HepG2 (cell line): ENCODE measurements at regions not wholly inside any gene's neighbourhood (a gene's known extent, or its start where the extent isn't known, plus 50 kb on each side); places are given as distances from the start of the nearest gene placed in this dataset.

Experiments
- FOXM1 ChIP-seq: sonication (generic); formaldehyde crosslinking; IDR thresholded peaks from 2 replicates; pipeline ENCODE4 v1.5.0; 2020; ENCODE audit warnings: missing genetic modification reagents
- MAZ ChIP-seq, 2 experiments: sonication (generic) in 1 of 2; formaldehyde crosslinking in 1 of 2; IDR thresholded peaks; 2 replicates each; pipeline versions ENCODE4 v1.5.0 to v1.6.1; 2012 to 2020; ENCODE audit warnings: low read depth in 2 of 2, mild to moderate bottlenecking in 2 of 2, borderline replicate concordance in 1 of 2, improper control_type of control experiment in 1 of 2, low read length in 1 of 2, missing genetic modification reagents in 1 of 2, moderate library complexity in 1 of 2
- MIXL1 ChIP-seq: IDR thresholded peaks from 2 replicates; pipeline ENCODE4 v1.6.1; 2016
- MLLT10 ChIP-seq: sonication (generic); formaldehyde crosslinking; IDR thresholded peaks from 2 replicates; pipeline ENCODE4 v1.4.0; 2020; ENCODE audit warnings: missing genetic modification reagents
- NONO ChIP-seq, 2 experiments: fragments of 450-650 bp in 1 of 2; sonication (generic) in 1 of 2; formaldehyde crosslinking in 1 of 2; IDR thresholded peaks in 1 of 2; conservative IDR thresholded peaks in 1 of 2; 2 replicates each; pipeline versions ENCODE4 v1.6.1 to v1.8.0; 2017 to 2022; ENCODE audit warnings: mild to moderate bottlenecking in 1 of 2, missing genetic modification reagents in 1 of 2, moderate library complexity in 1 of 2
- RARG ChIP-seq: sonication (generic); formaldehyde crosslinking; IDR thresholded peaks from 2 replicates; pipeline ENCODE4 v1.4.0; 2020; ENCODE audit warnings: low read depth, mild to moderate bottlenecking, missing genetic modification reagents
- RFXANK ChIP-seq: IDR thresholded peaks from 2 replicates; pipeline ENCODE4 v1.6.1; 2016
- SALL1 ChIP-seq: sonication (generic); formaldehyde crosslinking; IDR thresholded peaks from 2 replicates; pipeline ENCODE4 v1.8.0; 2022; ENCODE audit warnings: mild to moderate bottlenecking, missing genetic modification reagents
- XBP1 ChIP-seq: sonication (generic); formaldehyde crosslinking; IDR thresholded peaks from 2 replicates; pipeline ENCODE4 v1.5.0; 2020; ENCODE audit warnings: missing genetic modification reagents
- ZNF570 ChIP-seq: sonication (generic); formaldehyde crosslinking; IDR thresholded peaks from 2 replicates; pipeline ENCODE4 v1.4.0; 2020; ENCODE audit warnings: mild to moderate bottlenecking, missing genetic modification reagents, borderline replicate concordance
- ZNF772 ChIP-seq: sonication (generic); formaldehyde crosslinking; IDR thresholded peaks from 2 replicates; pipeline ENCODE4 v1.5.0; 2020; ENCODE audit warnings: mild to moderate bottlenecking, missing genetic modification reagents
- TF ChIP-seq, protein P1 (sequence below): IDR thresholded peaks from 2 replicates; pipeline ENCODE4 v1.6.1; 2016; ENCODE audit warnings: low read depth, borderline replicate concordance
- TF ChIP-seq, protein P2 (sequence below): sonication (generic); formaldehyde crosslinking; IDR thresholded peaks from 2 replicates; pipeline ENCODE4 v1.5.0; 2020; ENCODE audit warnings: mild to moderate bottlenecking, missing genetic modification reagents, borderline replicate concordance
- TF ChIP-seq, protein P3 (sequence below): sonication (generic); formaldehyde crosslinking; IDR thresholded peaks from 2 replicates; pipeline ENCODE4 v1.4.0; 2020; ENCODE audit warnings: mild to moderate bottlenecking, missing genetic modification reagents

DNA sequence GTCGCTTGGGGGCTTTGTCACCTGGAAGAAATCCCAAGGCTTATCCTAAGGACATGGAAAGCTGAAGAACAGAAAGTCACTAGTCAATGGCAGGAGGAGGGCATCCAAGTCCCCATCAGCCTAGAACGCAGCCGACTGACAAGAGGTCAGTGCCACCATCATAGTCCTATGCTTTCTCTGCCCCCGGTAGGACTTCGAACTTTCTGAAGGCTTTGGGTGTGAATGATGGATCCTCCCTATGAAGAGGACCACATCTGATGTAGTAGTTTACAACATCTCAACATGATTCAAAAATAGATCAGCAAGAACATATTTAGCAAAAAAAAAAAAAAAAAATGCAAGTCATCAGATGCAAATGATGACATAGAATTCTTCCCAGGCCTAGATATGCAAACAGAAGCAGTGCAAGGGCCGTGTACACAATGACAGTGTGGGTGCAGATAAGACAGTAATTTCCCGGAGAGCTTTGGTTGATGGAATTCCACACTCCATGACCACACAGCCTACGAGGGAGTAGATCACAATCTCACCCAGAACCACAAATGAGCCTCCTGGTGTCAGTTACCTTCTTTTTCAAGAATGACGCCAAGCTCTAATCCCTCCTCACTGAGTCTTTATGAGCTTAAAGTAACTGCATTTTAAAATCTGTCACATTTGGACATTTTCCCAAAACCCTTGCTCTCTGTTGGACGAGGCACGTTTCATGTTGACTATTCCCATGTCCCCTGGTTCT, 88.2 kb downstream of the PSMG1 start (continued):
- TF ChIP-seq, protein P1, sequence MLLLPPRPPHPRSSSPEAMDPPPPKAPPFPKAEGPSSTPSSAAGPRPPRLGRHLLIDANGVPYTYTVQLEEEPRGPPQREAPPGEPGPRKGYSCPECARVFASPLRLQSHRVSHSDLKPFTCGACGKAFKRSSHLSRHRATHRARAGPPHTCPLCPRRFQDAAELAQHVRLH (CRISPR knock-in tag) = no peak
- TF ChIP-seq ZNF772 (CRISPR knock-in tag) (no peak), NONO (IDR thresholded peaks at IDR 0.05) (no peak), NONO (CRISPR knock-in tag; conservative IDR thresholded peaks at IDR 0.05) (no peak; the same call in 1 of the 2 replicates), RFXANK (CRISPR knock-in tag) (no peak), RARG (CRISPR knock-in tag) (no peak), SALL1 (CRISPR knock-in tag) (peak; percentile 89), MIXL1 (CRISPR knock-in tag) (peak; percentile 86), FOXM1 (no peak), XBP1 (CRISPR knock-in tag) (no peak), MLLT10 (CRISPR knock-in tag) (no peak), MAZ (IDR thresholded peaks at IDR 0.05; ENCODE audit: borderline replicate concordance, low read depth, low read length) (no peak), MAZ (CRISPR knock-in tag; IDR thresholded peaks at IDR 0.05; ENCODE audit: low read depth) (no peak), ZNF570 (no peak)
- TF ChIP-seq, protein P2, sequence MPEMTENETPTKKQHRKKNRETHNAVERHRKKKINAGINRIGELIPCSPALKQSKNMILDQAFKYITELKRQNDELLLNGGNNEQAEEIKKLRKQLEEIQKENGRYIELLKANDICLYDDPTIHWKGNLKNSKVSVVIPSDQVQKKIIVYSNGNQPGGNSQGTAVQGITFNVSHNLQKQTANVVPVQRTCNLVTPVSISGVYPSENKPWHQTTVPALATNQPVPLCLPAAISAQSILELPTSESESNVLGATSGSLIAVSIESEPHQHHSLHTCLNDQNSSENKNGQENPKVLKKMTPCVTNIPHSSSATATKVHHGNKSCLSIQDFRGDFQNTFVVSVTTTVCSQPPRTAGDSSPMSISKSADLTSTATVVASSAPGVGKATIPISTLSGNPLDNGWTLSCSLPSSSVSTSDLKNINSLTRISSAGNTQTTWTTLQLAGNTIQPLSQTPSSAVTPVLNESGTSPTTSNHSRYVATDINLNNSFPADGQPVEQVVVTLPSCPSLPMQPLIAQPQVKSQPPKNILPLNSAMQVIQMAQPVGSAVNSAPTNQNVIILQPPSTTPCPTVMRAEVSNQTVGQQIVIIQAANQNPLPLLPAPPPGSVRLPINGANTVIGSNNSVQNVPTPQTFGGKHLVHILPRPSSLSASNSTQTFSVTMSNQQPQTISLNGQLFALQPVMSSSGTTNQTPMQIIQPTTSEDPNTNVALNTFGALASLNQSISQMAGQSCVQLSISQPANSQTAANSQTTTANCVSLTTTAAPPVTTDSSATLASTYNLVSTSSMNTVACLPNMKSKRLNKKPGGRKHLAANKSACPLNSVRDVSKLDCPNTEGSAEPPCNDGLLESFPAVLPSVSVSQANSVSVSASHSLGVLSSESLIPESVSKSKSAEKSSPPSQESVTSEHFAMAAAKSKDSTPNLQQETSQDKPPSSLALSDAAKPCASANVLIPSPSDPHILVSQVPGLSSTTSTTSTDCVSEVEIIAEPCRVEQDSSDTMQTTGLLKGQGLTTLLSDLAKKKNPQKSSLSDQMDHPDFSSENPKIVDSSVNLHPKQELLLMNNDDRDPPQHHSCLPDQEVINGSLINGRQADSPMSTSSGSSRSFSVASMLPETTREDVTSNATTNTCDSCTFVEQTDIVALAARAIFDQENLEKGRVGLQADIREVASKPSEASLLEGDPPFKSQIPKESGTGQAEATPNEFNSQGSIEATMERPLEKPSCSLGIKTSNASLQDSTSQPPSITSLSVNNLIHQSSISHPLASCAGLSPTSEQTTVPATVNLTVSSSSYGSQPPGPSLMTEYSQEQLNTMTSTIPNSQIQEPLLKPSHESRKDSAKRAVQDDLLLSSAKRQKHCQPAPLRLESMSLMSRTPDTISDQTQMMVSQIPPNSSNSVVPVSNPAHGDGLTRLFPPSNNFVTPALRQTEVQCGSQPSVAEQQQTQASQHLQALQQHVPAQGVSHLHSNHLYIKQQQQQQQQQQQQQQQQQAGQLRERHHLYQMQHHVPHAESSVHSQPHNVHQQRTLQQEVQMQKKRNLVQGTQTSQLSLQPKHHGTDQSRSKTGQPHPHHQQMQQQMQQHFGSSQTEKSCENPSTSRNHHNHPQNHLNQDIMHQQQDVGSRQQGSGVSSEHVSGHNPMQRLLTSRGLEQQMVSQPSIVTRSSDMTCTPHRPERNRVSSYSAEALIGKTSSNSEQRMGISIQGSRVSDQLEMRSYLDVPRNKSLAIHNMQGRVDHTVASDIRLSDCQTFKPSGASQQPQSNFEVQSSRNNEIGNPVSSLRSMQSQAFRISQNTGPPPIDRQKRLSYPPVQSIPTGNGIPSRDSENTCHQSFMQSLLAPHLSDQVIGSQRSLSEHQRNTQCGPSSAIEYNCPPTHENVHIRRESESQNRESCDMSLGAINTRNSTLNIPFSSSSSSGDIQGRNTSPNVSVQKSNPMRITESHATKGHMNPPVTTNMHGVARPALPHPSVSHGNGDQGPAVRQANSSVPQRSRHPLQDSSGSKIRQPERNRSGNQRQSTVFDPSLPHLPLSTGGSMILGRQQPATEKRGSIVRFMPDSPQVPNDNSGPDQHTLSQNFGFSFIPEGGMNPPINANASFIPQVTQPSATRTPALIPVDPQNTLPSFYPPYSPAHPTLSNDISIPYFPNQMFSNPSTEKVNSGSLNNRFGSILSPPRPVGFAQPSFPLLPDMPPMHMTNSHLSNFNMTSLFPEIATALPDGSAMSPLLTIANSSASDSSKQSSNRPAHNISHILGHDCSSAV (CRISPR knock-in tag) = no peak
- TF ChIP-seq, protein P3, sequence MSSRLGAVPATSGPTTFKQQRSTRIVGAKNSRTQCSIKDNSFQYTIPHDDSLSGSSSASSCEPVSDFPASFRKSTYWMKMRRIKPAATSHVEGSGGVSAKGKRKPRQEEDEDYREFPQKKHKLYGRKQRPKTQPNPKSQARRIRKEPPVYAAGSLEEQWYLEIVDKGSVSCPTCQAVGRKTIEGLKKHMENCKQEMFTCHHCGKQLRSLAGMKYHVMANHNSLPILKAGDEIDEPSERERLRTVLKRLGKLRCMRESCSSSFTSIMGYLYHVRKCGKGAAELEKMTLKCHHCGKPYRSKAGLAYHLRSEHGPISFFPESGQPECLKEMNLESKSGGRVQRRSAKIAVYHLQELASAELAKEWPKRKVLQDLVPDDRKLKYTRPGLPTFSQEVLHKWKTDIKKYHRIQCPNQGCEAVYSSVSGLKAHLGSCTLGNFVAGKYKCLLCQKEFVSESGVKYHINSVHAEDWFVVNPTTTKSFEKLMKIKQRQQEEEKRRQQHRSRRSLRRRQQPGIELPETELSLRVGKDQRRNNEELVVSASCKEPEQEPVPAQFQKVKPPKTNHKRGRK (CRISPR knock-in tag) = no peak
